Trophoblast cell (in vitro differentiated cells and primary cell): ENCODE measurements at regions not wholly inside any gene's neighbourhood (a gene's known extent, or its start where the extent isn't known, plus 50 kb on each side); places are given as distances from the start of the nearest gene placed in this dataset.
"Not testable (repeated sequence)": the region's sequence is repeated elsewhere in the genome, so short reads cannot be mapped to it uniquely, and the experiment has no call there.

Experiments
- DNase-seq, 2 donors: peaks; one replicate each; pipeline ENCODE4 v3.0.0-alpha.2; 2016
- H2AFZ ChIP-seq: 2 replicates; pipeline ENCODE4 v1.6.1; 2013; ENCODE audit warnings: low read length, moderate library complexity, mild to moderate bottlenecking; ENCODE audit not compliant: insufficient read depth, poor library complexity
- H2AK5ac ChIP-seq: 2 replicates; pipeline ENCODE4 v1.6.1; 2013; ENCODE audit warnings: mild to moderate bottlenecking, low read length
- H2BK120ac ChIP-seq: 2 replicates; pipeline ENCODE4 v1.6.1; 2013; ENCODE audit warnings: low read length, mild to moderate bottlenecking, moderate library complexity; ENCODE audit not compliant: insufficient read depth, poor library complexity
- H2BK12ac ChIP-seq: 2 replicates; pipeline ENCODE4 v1.6.1; 2013; ENCODE audit warnings: mild to moderate bottlenecking, low read length, moderate library complexity
- H2BK5ac ChIP-seq: 2 replicates; pipeline ENCODE4 v1.6.1; 2013; ENCODE audit warnings: low read length, low read depth, moderate library complexity, mild to moderate bottlenecking; ENCODE audit not compliant: poor library complexity
- H3K14ac ChIP-seq: 2 replicates; pipeline ENCODE4 v1.6.1; 2013; ENCODE audit warnings: mild to moderate bottlenecking, low read length
- H3K18ac ChIP-seq: 2 replicates; pipeline ENCODE4 v1.6.1; 2013; ENCODE audit warnings: mild to moderate bottlenecking, low read length
- H3K23ac ChIP-seq: 2 replicates; pipeline ENCODE4 v1.6.1; 2013; ENCODE audit warnings: low read length
- H3K27ac ChIP-seq: 2 replicates; pipeline ENCODE4 v1.5.1; 2013; ENCODE audit warnings: low read depth, mild to moderate bottlenecking, inconsistent platforms, low read length, moderate library complexity
- H3K27me3 ChIP-seq: 2 replicates; pipeline ENCODE4 v1.6.1; 2013; ENCODE audit warnings: inconsistent platforms, mild to moderate bottlenecking, low read length, moderate library complexity; ENCODE audit not compliant: insufficient read depth
- H3K36me3 ChIP-seq, 2 experiments: 1 replicate in 1 of 2; 2 replicates in 1 of 2; pipeline ENCODE4 v1.6.1; 2013; ENCODE audit warnings: low read length in 2 of 2, mild to moderate bottlenecking in 2 of 2, moderate library complexity in 1 of 2; ENCODE audit not compliant: insufficient read depth in 2 of 2, control insufficient read depth in 1 of 2
- H3K4ac ChIP-seq: 2 replicates; pipeline ENCODE4 v1.6.1; 2013; ENCODE audit warnings: low read depth, mild to moderate bottlenecking, low read length, moderate library complexity
- H3K4me1 ChIP-seq, 2 experiments: 1 replicate in 1 of 2; 2 replicates in 1 of 2; pipeline ENCODE4 v1.6.1; 2013; ENCODE audit warnings: low read length in 2 of 2, mild to moderate bottlenecking in 2 of 2, moderate library complexity in 1 of 2; ENCODE audit not compliant: insufficient read depth in 2 of 2, control insufficient read depth in 1 of 2
- H3K4me2 ChIP-seq: 2 replicates; pipeline ENCODE4 v1.6.1; 2013; ENCODE audit warnings: inconsistent platforms, mild to moderate bottlenecking, low read length, moderate library complexity
- H3K4me3 ChIP-seq: 2 replicates; pipeline ENCODE4 v1.5.1; 2013; ENCODE audit warnings: mild to moderate bottlenecking, low read depth, low read length, inconsistent platforms
- H3K79me1 ChIP-seq: one replicate; pipeline ENCODE4 v1.6.1; 2013; ENCODE audit warnings: low read length
- H3K79me2 ChIP-seq: 2 replicates; pipeline ENCODE4 v1.6.1; 2013; ENCODE audit warnings: low read length, mild to moderate bottlenecking; ENCODE audit not compliant: control insufficient read depth, insufficient read depth, poor library complexity
- H3K9ac ChIP-seq: 2 replicates; pipeline ENCODE4 v1.6.1; 2013; ENCODE audit warnings: mild to moderate bottlenecking, low read length
- H3K9me3 ChIP-seq: 2 replicates; pipeline ENCODE4 v1.6.1; 2013; ENCODE audit warnings: low read depth, mild to moderate bottlenecking, control low read depth, inconsistent platforms, low read length; ENCODE audit not compliant: insufficient read depth
- H4K12ac ChIP-seq: 2 replicates; pipeline ENCODE4 v1.6.1; 2013; ENCODE audit warnings: low read depth, mild to moderate bottlenecking, low read length, moderate library complexity
- H4K8ac ChIP-seq: 2 replicates; pipeline ENCODE4 v1.6.1; 2013; ENCODE audit warnings: low read depth, mild to moderate bottlenecking, low read length, moderate library complexity
- H4K91ac ChIP-seq: one replicate; pipeline ENCODE4 v1.6.1; 2013; ENCODE audit warnings: low read depth, mild to moderate bottlenecking, low read length, moderate library complexity
- WGBS: extraction: QIAGEN DNeasy Blood & Tissue Kit; methylation state at CpG from one replicate; pipeline ENCODE4 v1.1.7; 2013; ENCODE audit warnings: missing lambda C conversion rate; ENCODE audit not compliant: insufficient read length, insufficient coverage; ENCODE audit errors: extremely low coverage; 5-methylcytosine and 5-hydroxymethylcytosine counted together

DNA sequence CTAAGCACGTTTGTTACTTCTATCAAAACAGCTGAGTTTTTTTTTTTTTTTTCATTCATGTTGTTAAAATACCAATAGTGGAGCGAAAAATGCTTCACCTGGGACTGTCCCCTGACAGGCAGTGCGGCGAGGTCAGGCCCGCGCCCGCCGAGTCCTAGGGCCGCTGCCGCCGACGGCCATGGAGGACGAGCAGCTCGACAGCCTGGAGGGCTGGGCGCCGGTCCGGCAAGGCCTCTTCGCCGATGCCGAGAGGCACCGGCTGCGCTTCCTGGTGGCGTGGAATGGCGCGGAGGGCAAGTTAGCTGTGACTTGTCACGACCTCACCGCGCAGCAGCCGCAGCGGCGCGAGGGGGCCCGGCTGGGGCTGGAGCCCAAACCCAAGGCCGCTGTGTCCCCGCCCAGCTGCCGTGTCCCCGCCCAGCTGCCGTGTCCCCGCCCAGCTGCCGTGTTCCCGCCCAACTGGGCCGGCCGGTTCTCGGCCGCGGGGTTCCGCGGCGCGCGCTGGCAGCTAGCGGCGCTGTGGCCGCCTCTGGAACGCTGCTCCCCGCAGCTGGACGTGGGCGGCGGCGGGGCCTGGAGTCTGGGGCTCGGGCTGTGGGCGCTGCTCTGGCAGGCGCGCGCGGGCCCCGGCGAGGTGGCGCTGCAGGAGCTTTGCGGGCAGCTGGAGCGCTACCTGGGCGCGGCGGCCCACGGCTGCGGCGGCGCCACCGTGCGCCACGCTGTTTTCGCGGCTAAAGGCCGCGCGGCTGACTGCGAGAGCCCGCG lies 56.7 kb upstream of the GOLGA8R start:
- DNase-seq, H3K14ac ChIP-seq, H3K18ac ChIP-seq, H3K27ac ChIP-seq, H3K4me2 ChIP-seq, H4K8ac ChIP-seq, H3K79me1 ChIP-seq, H3K9ac ChIP-seq, H2AK5ac ChIP-seq, H4K91ac ChIP-seq, H3K23ac ChIP-seq, H2BK120ac ChIP-seq, H3K27me3 ChIP-seq, H2AFZ ChIP-seq, H3K4me1 ChIP-seq, H3K9me3 ChIP-seq, H3K79me2 ChIP-seq, H4K12ac ChIP-seq, H3K36me3 ChIP-seq, H2BK5ac ChIP-seq, H3K4ac ChIP-seq, H2BK12ac ChIP-seq: not testable (repeated sequence)
- H3K4me3 ChIP-seq, result peak overlapping the region; percentile 71
- WGBS, result no CpG with 5 or more reads among the region's 89 CpGs

GRCh38 chr15:30471366-30471749 lies 57.3 kb upstream of the GOLGA8R start:
- not testable (repeated sequence) for H2BK12ac ChIP-seq, H2AK5ac ChIP-seq, H3K36me3 ChIP-seq, H3K4ac ChIP-seq, H3K4me2 ChIP-seq, H4K91ac ChIP-seq, H3K9me3 ChIP-seq, H3K79me1 ChIP-seq, H3K4me3 ChIP-seq, H3K4me1 ChIP-seq, H2BK5ac ChIP-seq, DNase-seq, H2BK120ac ChIP-seq, H3K9ac ChIP-seq, H3K27ac ChIP-seq, H3K23ac ChIP-seq, H2AFZ ChIP-seq, H3K27me3 ChIP-seq, H4K8ac ChIP-seq, H4K12ac ChIP-seq, H3K14ac ChIP-seq, H3K79me2 ChIP-seq, H3K18ac ChIP-seq
- WGBS, result no CpG with 5 or more reads among the region's 34 CpGs

- H3K18ac ChIP-seq, H2AFZ ChIP-seq: not testable (repeated sequence)
- no CpG with 5 or more reads among the region's 10 CpGs for WGBS
These were observed 57.9 kb upstream of the GOLGA8R start for GRCh38 chr15:30471817-30472551.

DNA sequence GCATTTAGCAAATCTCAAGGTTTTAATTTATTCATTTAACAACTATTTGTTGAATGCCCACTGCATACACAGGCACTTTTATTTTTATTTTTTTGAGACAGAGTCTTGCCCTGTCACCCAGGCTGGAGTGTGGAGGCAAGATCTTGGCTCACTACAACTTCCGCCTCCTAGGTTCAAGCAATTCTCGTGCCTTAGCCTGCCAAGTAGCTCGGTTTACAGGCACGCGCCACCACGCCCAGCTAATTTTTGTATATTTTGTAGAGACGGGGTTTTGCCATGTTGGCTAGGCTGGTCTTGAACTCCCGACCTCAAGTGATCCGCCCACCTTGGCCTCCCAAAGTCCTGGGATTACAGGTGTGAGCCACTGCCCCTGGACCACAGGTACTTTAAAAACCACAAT lies 67.0 kb upstream of the GOLGA8Q start:
- no CpG with 5 or more reads among the region's 9 CpGs for WGBS
- H2BK12ac ChIP-seq, H4K91ac ChIP-seq, H3K9me3 ChIP-seq, H2AK5ac ChIP-seq, H3K4me1 ChIP-seq, H3K18ac ChIP-seq, H3K79me2 ChIP-seq, H3K23ac ChIP-seq, H4K8ac ChIP-seq, H2BK120ac ChIP-seq, DNase-seq, H3K79me1 ChIP-seq, H3K27me3 ChIP-seq, H3K14ac ChIP-seq, H3K4me3 ChIP-seq, H3K27ac ChIP-seq, H3K36me3 ChIP-seq, H3K4ac ChIP-seq, H2AFZ ChIP-seq, H3K4me2 ChIP-seq, H3K9ac ChIP-seq, H2BK5ac ChIP-seq, H4K12ac ChIP-seq: not testable (repeated sequence)

More at GRCh38 chr15:30471817-30472551, 57.9 kb upstream of the GOLGA8R start:
- not testable (repeated sequence) for H4K8ac ChIP-seq, H2BK12ac ChIP-seq, H3K14ac ChIP-seq, H3K9ac ChIP-seq, H3K4me2 ChIP-seq, H3K79me2 ChIP-seq, H2BK120ac ChIP-seq, H3K23ac ChIP-seq, H3K79me1 ChIP-seq, H3K9me3 ChIP-seq, H3K27me3 ChIP-seq, H4K12ac ChIP-seq, H3K4me1 ChIP-seq, H3K4ac ChIP-seq, H3K4me3 ChIP-seq, DNase-seq, H2BK5ac ChIP-seq, H2AK5ac ChIP-seq, H4K91ac ChIP-seq, H3K36me3 ChIP-seq, H3K27ac ChIP-seq
